Stomach (tissue), 4 donors: ENCODE measurements at regions not wholly inside any gene's neighbourhood (a gene's known extent, or its start where the extent isn't known, plus 50 kb on each side); places are given as distances from the start of the nearest gene placed in this dataset.

ENCODE experiments used
- CTCF ChIP-seq, 7 experiments: fragments of 450-650 bp in 4 of 7; fragments of 200-600 bp in 3 of 7; sonication (generic) in 3 of 7; IDR thresholded peaks; one replicate each; pipeline ENCODE4 v1.5.1; 2016 to 2019; ENCODE audit warnings: antibody characterized with exemption in 7 of 7, control low read depth in 2 of 7, mild to moderate bottlenecking in 1 of 7
- POLR2A ChIP-seq, 4 donors: fragments of 450-650 bp; IDR thresholded peaks; one replicate each; pipeline ENCODE4 v1.6.1; 2016; ENCODE audit warnings: antibody characterized with exemption in 4 of 4, control low read depth in 2 of 4, mild to moderate bottlenecking in 1 of 4, moderate library complexity in 1 of 4

- TF ChIP-seq CTCF (IDR thresholded peaks at IDR 0.05) (no peak), POLR2A (IDR thresholded peaks at IDR 0.05) (no peak)
Observed at GRCh38 chr6:1100269-1100668, 211.6 kb upstream of the FOXQ1 start.
